ENCODE measurements at regions not wholly inside any gene's neighbourhood (a gene's known extent, or its start where the extent isn't known, plus 50 kb on each side); places are given as distances from the start of the nearest gene placed in this dataset.

- no peak overlapping the region for H2BK15ac ChIP-seq (ENCODE audit: low read depth, low read length)
- no peak overlapping the region for H2BK5ac ChIP-seq (ENCODE audit: insufficient read length, low read length)
- H3K18ac ChIP-seq (ENCODE audit: insufficient read length, low read depth, low read length): no peak overlapping the region
- WGBS (ENCODE audit: extremely low coverage, insufficient read length, low lambda C conversion rate): no CpG with 5 or more reads among the region's 7 CpGs
- H3T11ph ChIP-seq (ENCODE audit: low read length): no peak overlapping the region
- Mint-ChIP-seq H3K27me3 (ENCODE audit: low read depth) (peaks cover 16% of the 10 kb centered on the region), H3K36me3 (ENCODE audit: insufficient read depth in 1 of 3, low read depth in 3 of 3) (peaks cover 0 to 10% (median 0%) of the 10 kb centered on the region in 3 experiments; a peak in 3 of 7 replicates), H3K9me3 (peaks cover 5% of the 10 kb centered on the region in 2 experiments; a peak in 4 of 5 replicates), H3K4me3 (no peak overlapping the region), H3K4me1 (peaks cover 40 to 45% of the 10 kb centered on the region in 2 experiments), H3K27ac (no peak overlapping the region)
- no peak overlapping the region for H3K23ac ChIP-seq (ENCODE audit: insufficient read length, low read depth, low read length)
- no peaks in the 10 kb centered on the region for H3K79me2 ChIP-seq (ENCODE audit: insufficient read depth, low read length)
- no peak overlapping the region for H2BK20ac ChIP-seq (ENCODE audit: low read depth, low read length, poor library complexity, severe bottlenecking)
- H3K27me3 ChIP-seq (ENCODE audit: insufficient read depth, low read length): no peaks in the 10 kb centered on the region
- H4K20me1 ChIP-seq (ENCODE audit: control insufficient read depth, insufficient read depth, insufficient read length): no peaks in the 10 kb centered on the region
- H3K9ac ChIP-seq (ENCODE audit: extremely low read depth, insufficient read length, low read length): no peak overlapping the region
- TF ChIP-seq, protein P1, sequence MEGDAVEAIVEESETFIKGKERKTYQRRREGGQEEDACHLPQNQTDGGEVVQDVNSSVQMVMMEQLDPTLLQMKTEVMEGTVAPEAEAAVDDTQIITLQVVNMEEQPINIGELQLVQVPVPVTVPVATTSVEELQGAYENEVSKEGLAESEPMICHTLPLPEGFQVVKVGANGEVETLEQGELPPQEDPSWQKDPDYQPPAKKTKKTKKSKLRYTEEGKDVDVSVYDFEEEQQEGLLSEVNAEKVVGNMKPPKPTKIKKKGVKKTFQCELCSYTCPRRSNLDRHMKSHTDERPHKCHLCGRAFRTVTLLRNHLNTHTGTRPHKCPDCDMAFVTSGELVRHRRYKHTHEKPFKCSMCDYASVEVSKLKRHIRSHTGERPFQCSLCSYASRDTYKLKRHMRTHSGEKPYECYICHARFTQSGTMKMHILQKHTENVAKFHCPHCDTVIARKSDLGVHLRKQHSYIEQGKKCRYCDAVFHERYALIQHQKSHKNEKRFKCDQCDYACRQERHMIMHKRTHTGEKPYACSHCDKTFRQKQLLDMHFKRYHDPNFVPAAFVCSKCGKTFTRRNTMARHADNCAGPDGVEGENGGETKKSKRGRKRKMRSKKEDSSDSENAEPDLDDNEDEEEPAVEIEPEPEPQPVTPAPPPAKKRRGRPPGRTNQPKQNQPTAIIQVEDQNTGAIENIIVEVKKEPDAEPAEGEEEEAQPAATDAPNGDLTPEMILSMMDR (conservative IDR thresholded peaks at IDR 0.05): no peak
- H4K8ac ChIP-seq (replicated peaks; ENCODE audit: insufficient read length, low read depth, low read length): no peak overlapping the region
- no peaks in the 10 kb centered on the region for H3K23me2 ChIP-seq (ENCODE audit: insufficient read length, low read depth, low read length, poor library complexity, severe bottlenecking)
- H3K9me3 ChIP-seq (ENCODE audit: control insufficient read depth, low read depth, low read length): peaks cover 2% of the 10 kb centered on the region
- no peak overlapping the region for H2AK5ac ChIP-seq (ENCODE audit: insufficient read length, low read length)
- no peak overlapping the region for H3K56ac ChIP-seq (ENCODE audit: insufficient read length, low read depth, low read length)
- H2BK120ac ChIP-seq (ENCODE audit: low read depth, low read length, poor library complexity, severe bottlenecking): no peak overlapping the region
- H3K4me1 ChIP-seq (ENCODE audit: insufficient read depth, low read length): no peaks in the 10 kb centered on the region
- H3K14ac ChIP-seq (ENCODE audit: insufficient read depth, low read length): no peak overlapping the region
- H3K27ac ChIP-seq (ENCODE audit: insufficient read length, low read depth, low read length): no peak overlapping the region
- H2BK12ac ChIP-seq (ENCODE audit: insufficient read length, low read depth, low read length): no peak overlapping the region
- no peak overlapping the region for H3K4me2 ChIP-seq (ENCODE audit: insufficient read depth, insufficient read length, low read length)
- H4K91ac ChIP-seq (ENCODE audit: insufficient read length, low read depth, low read length): no peak overlapping the region
- DNase-seq: no peak
- no peak overlapping the region for H2AFZ ChIP-seq (ENCODE audit: low read length)
- no peak overlapping the region for H3K4ac ChIP-seq (ENCODE audit: low read depth, low read length)
- no peak overlapping the region for H4K5ac ChIP-seq (ENCODE audit: insufficient read length, low read depth, low read length)
- no peaks in the 10 kb centered on the region for H3K79me1 ChIP-seq (ENCODE audit: insufficient read depth, low read depth, low read length, poor library complexity, severe bottlenecking)
Measured at GRCh38 chr10:121683816-121684215, 85.6 kb upstream of the FGFR2 start.
